Smooth muscle cell (in vitro differentiated cells): ENCODE measurements at regions not wholly inside any gene's neighbourhood (a gene's known extent, or its start where the extent isn't known, plus 50 kb on each side); places are given as distances from the start of the nearest gene placed in this dataset.

Experiments used
- DNase-seq: peaks from one replicate; lab custom pipeline; 2025; ENCODE audit not compliant: unreplicated experiment; lab: John Stamatoyannopoulos, UW
- H2AFZ ChIP-seq: fragments of 200-600 bp; sonication (generic); 2 replicates; pipeline ENCODE4 v1.6.0; 2016; ENCODE audit warnings: antibody characterized with exemption, low read depth, mild to moderate bottlenecking
- H3F3A ChIP-seq: fragments of 200-600 bp; sonication (generic); 2 replicates; pipeline ENCODE4 v1.6.0; 2017; ENCODE audit warnings: antibody characterized with exemption, low read depth
- H3K27ac ChIP-seq: fragments of 200-600 bp; sonication (generic); 2 replicates; pipeline ENCODE4 v1.5.1; 2016; ENCODE audit warnings: low read depth, mild to moderate bottlenecking
- H3K27me3 ChIP-seq: fragments of 200-600 bp; sonication (generic); 2 replicates; pipeline ENCODE4 v1.6.1; 2016; ENCODE audit warnings: low read depth, mild to moderate bottlenecking
- H3K36me3 ChIP-seq: fragments of 200-600 bp; sonication (generic); 2 replicates; pipeline ENCODE4 v1.5.1; 2016; ENCODE audit warnings: low read depth
- H3K4me1 ChIP-seq: fragments of 200-600 bp; sonication (generic); 2 replicates; pipeline ENCODE4 v1.5.1; 2016; ENCODE audit warnings: low read depth
- H3K4me2 ChIP-seq: fragments of 200-600 bp; sonication (generic); 2 replicates; pipeline ENCODE4 v1.6.0; 2016; ENCODE audit warnings: mild to moderate bottlenecking
- H3K4me3 ChIP-seq: fragments of 200-600 bp; sonication (generic); 2 replicates; pipeline ENCODE4 v1.5.1; 2016; ENCODE audit warnings: mild to moderate bottlenecking
- H3K79me2 ChIP-seq: fragments of 200-600 bp; sonication (generic); 2 replicates; pipeline ENCODE4 v1.6.0; 2016; ENCODE audit warnings: low read depth, mild to moderate bottlenecking
- H3K9ac ChIP-seq: fragments of 200-600 bp; sonication (generic); 2 replicates; pipeline ENCODE4 v1.6.0; 2016; ENCODE audit warnings: low read depth
- H3K9me3 ChIP-seq: fragments of 200-600 bp; sonication (generic); replicated peaks from 2 replicates; pipeline ENCODE4 v1.5.1; 2016; ENCODE audit warnings: low read depth
- H4K20me1 ChIP-seq: fragments of 200-600 bp; sonication (generic); 2 replicates; pipeline ENCODE4 v1.6.0; 2016; ENCODE audit warnings: low read depth
- CTCF ChIP-seq: fragments of 200-600 bp; sonication (generic); IDR thresholded peaks from 2 replicates; pipeline ENCODE4 v1.5.1; 2017; ENCODE audit warnings: borderline replicate concordance, mild to moderate bottlenecking, antibody characterized with exemption; ENCODE audit not compliant: insufficient read depth, poor library complexity, severe bottlenecking
- WGBS: methylation state at CpG from one replicate; pipeline ENCODE4 v1.1.7; 2016; ENCODE audit warnings: low lambda C conversion rate; 5-methylcytosine and 5-hydroxymethylcytosine counted together

GRCh38 chr16:19968891-19969683, 84.4 kb upstream of the GPRC5B start:
- Histone ChIP-seq H2AFZ (no peak overlapping the region), H3K36me3 (no peaks in the 10 kb centered on the region), H3K27me3 (no peaks in the 10 kb centered on the region), H3K9me3 (no peaks in the 10 kb centered on the region), H3K9ac (no peak overlapping the region), H3K4me2 (no peak overlapping the region), H3K79me2 (no peaks in the 10 kb centered on the region), H3K27ac (no peak overlapping the region), H3F3A (no peaks in the 10 kb centered on the region), H3K4me1 (no peaks in the 10 kb centered on the region), H4K20me1 (no peaks in the 10 kb centered on the region), H3K4me3 (no peak overlapping the region)
- 76% methylated on average over 8 of the region's 8 CpGs for WGBS
- no peak for TF ChIP-seq CTCF
- no peak for DNase-seq

- Histone ChIP-seq H3K36me3 (no peaks in the 10 kb centered on the region), H3K27me3 (no peaks in the 10 kb centered on the region), H3K9ac (no peak overlapping the region), H3K4me3 (no peak overlapping the region), H3K4me2 (no peak overlapping the region), H3K27ac (no peak overlapping the region), H3F3A (no peaks in the 10 kb centered on the region), H3K4me1 (no peaks in the 10 kb centered on the region), H4K20me1 (no peaks in the 10 kb centered on the region), H2AFZ (no peak overlapping the region), H3K79me2 (no peaks in the 10 kb centered on the region), H3K9me3 (no peaks in the 10 kb centered on the region)
- DNase-seq = no peak
- no peak for TF ChIP-seq CTCF
- 95% methylated on average over 5 of the region's 5 CpGs for WGBS
Observed at GRCh38 chr16:19967963-19968362, 83.3 kb upstream of the GPRC5B start.

GRCh38 chr16:19967561-19967960, 82.9 kb upstream of the GPRC5B start:
- no peak for TF ChIP-seq CTCF
- Histone ChIP-seq H3F3A (no peaks in the 10 kb centered on the region), H2AFZ (no peak overlapping the region), H3K79me2 (no peaks in the 10 kb centered on the region), H3K36me3 (no peaks in the 10 kb centered on the region), H3K9ac (no peak overlapping the region), H3K4me1 (no peaks in the 10 kb centered on the region), H3K27me3 (no peaks in the 10 kb centered on the region), H3K9me3 (no peaks in the 10 kb centered on the region), H3K4me3 (no peak overlapping the region), H3K27ac (no peak overlapping the region), H4K20me1 (no peaks in the 10 kb centered on the region), H3K4me2 (no peak overlapping the region)
- DNase-seq = no peak

- Histone ChIP-seq H3K9ac (no peak overlapping the region), H4K20me1 (no peaks in the 10 kb centered on the region), H3K4me3 (no peak overlapping the region), H3K4me2 (no peak overlapping the region), H2AFZ (no peak overlapping the region), H3K36me3 (no peaks in the 10 kb centered on the region), H3K27me3 (no peaks in the 10 kb centered on the region), H3F3A (no peaks in the 10 kb centered on the region), H3K27ac (no peak overlapping the region), H3K4me1 (no peaks in the 10 kb centered on the region), H3K9me3 (no peaks in the 10 kb centered on the region), H3K79me2 (no peaks in the 10 kb centered on the region)
- no peak for TF ChIP-seq CTCF
- DNase-seq = no peak
- WGBS = 95% methylated on average over 5 of the region's 5 CpGs
Observed at GRCh38 chr16:19963301-19963700, 78.7 kb upstream of the GPRC5B start.
